GM23338 (cell line): ENCODE measurements at regions not wholly inside any gene's neighbourhood (a gene's known extent, or its start where the extent isn't known, plus 50 kb on each side); places are given as distances from the start of the nearest gene placed in this dataset.

Experiments used
- ATAC-seq: fragments of 200-7000 bp; cut with Tn5 transposase; 3 replicates; pipeline ENCODE4 v1.9.1; 2020
- DNase-seq: peaks from one replicate; pipeline ENCODE4 v3.0.0-alpha.2; 2015; ENCODE audit warnings: low spot score
- H2AFZ ChIP-seq: fragments of 200-600 bp; sonication (generic); 2 replicates; pipeline ENCODE4 v1.8.0; 2016; ENCODE audit warnings: antibody characterized with exemption, mild to moderate bottlenecking, moderate library complexity
- H3F3A ChIP-seq: fragments of 200-600 bp; sonication (generic); replicated peaks from 2 replicates; pipeline ENCODE4 v1.8.0; 2017; ENCODE audit warnings: antibody characterized with exemption, mixed run types, low read depth
- H3K27ac ChIP-seq: fragments of 200-600 bp; sonication (generic); 2 replicates; pipeline ENCODE4 v1.6.1; 2016; ENCODE audit warnings: low read depth
- H3K27me3 ChIP-seq: fragments of 200-600 bp; sonication (generic); 2 replicates; pipeline ENCODE4 v1.8.0; 2016; ENCODE audit warnings: mild to moderate bottlenecking, mixed run types, moderate library complexity; ENCODE audit not compliant: insufficient read depth
- H3K36me3 ChIP-seq: fragments of 200-600 bp; sonication (generic); 2 replicates; pipeline ENCODE4 v1.8.0; 2016; ENCODE audit warnings: mild to moderate bottlenecking; ENCODE audit not compliant: insufficient read depth
- H3K4me1 ChIP-seq: fragments of 200-600 bp; sonication (generic); 2 replicates; pipeline ENCODE4 v1.8.0; 2016; ENCODE audit warnings: mild to moderate bottlenecking, moderate library complexity; ENCODE audit not compliant: insufficient read depth
- H3K4me2 ChIP-seq: fragments of 200-600 bp; sonication (generic); 2 replicates; pipeline ENCODE4 v1.7.1; 2017; ENCODE audit warnings: mixed run types
- H3K4me3 ChIP-seq: fragments of 200-600 bp; sonication (generic); 2 replicates; pipeline ENCODE4 v1.6.1; 2016; ENCODE audit warnings: mixed run types
- H3K79me2 ChIP-seq: fragments of 200-600 bp; sonication (generic); replicated peaks from 2 replicates; pipeline ENCODE4 v1.8.0; 2017; ENCODE audit warnings: mild to moderate bottlenecking; ENCODE audit not compliant: insufficient read depth
- H3K9me2 ChIP-seq: fragments of 200-600 bp; sonication (generic); 2 replicates; pipeline ENCODE4 v1.8.0; 2017; ENCODE audit not compliant: insufficient read depth
- H4K20me1 ChIP-seq: fragments of 200-600 bp; sonication (generic); replicated peaks from 2 replicates; pipeline ENCODE4 v1.8.0; 2017; ENCODE audit warnings: mild to moderate bottlenecking; ENCODE audit not compliant: insufficient read depth
- H3K27ac Mint-ChIP-seq: 2 replicates; pipeline ENCODE4 v1.8.0; 2020; ENCODE audit warnings: inconsistent platforms, mild to moderate bottlenecking, moderate library complexity, mixed read lengths
- H3K27me3 Mint-ChIP-seq: 3 replicates; pipeline ENCODE4 v1.8.0; 2022; ENCODE audit warnings: low read depth, mild to moderate bottlenecking, moderate library complexity, mixed read lengths, inconsistent platforms; ENCODE audit not compliant: insufficient read depth, poor library complexity
- H3K36me3 Mint-ChIP-seq: 3 replicates; pipeline ENCODE4 v1.8.0; 2021; ENCODE audit warnings: low read depth, mild to moderate bottlenecking, inconsistent platforms, moderate library complexity, mixed read lengths
- H3K4me1 Mint-ChIP-seq: 3 replicates; pipeline ENCODE4 v1.8.0; 2020; ENCODE audit warnings: mild to moderate bottlenecking, inconsistent platforms, mixed read lengths
- H3K4me3 Mint-ChIP-seq: 3 replicates; pipeline ENCODE4 v1.8.0; 2021; ENCODE audit warnings: moderate library complexity, mild to moderate bottlenecking, inconsistent platforms, mixed read lengths
- H3K9me3 Mint-ChIP-seq: 3 replicates; pipeline ENCODE4 v1.8.0; 2020; ENCODE audit warnings: moderate library complexity, mild to moderate bottlenecking, inconsistent platforms, mixed read lengths
- CREB1 ChIP-seq: fragments of 250-450 bp; sonication (Bioruptor Pico); IDR thresholded peaks from 2 replicates; pipeline ENCODE4 v1.5.0; 2020; ENCODE audit warnings: low read depth, mild to moderate bottlenecking, moderate library complexity
- CTCF ChIP-seq, 2 experiments: fragments of 200-600 bp in 1 of 2; sonication (generic) in 1 of 2; conservative IDR thresholded peaks; 2 replicates each; pipeline versions ENCODE4 v1.5.1 to v1.6.1; 2016 to 2017; ENCODE audit warnings: antibody characterized with exemption in 2 of 2, low read depth in 2 of 2, mild to moderate bottlenecking in 2 of 2, moderate library complexity in 1 of 2
- ETS1 ChIP-seq: IDR thresholded peaks from 2 replicates; pipeline ENCODE4 v1.6.1; 2016; ENCODE audit warnings: antibody characterized with exemption
- EZH2 ChIP-seq: fragments of 200-600 bp; sonication (generic); IDR thresholded peaks from one replicate; pipeline ENCODE4 v1.8.0; 2017; ENCODE audit warnings: antibody characterized with exemption, mild to moderate bottlenecking, low read depth; ENCODE audit not compliant: unreplicated experiment
- EZH2phosphoT487 ChIP-seq: fragments of 200-600 bp; sonication (generic); IDR thresholded peaks from one replicate; pipeline ENCODE4 v1.8.1; 2018; ENCODE audit warnings: antibody characterized with exemption; ENCODE audit not compliant: unreplicated experiment
- JUNB ChIP-seq: IDR thresholded peaks from one replicate; pipeline ENCODE4 v1.6.1; 2016; ENCODE audit warnings: antibody characterized with exemption; ENCODE audit not compliant: unreplicated experiment
- STAT1 ChIP-seq: IDR thresholded peaks from one replicate; pipeline ENCODE4 v1.6.1; 2016; ENCODE audit warnings: antibody characterized with exemption; ENCODE audit not compliant: unreplicated experiment
- ZNF114 ChIP-seq: fragments of 250-450 bp; sonication (Bioruptor Pico); IDR thresholded peaks from 2 replicates; pipeline ENCODE4 v1.5.0; 2020; ENCODE audit warnings: mild to moderate bottlenecking, moderate library complexity
- ZNF462 ChIP-seq: fragments of 250-450 bp; sonication (Bioruptor Pico); IDR thresholded peaks from 2 replicates; pipeline ENCODE4 v1.5.0; 2020; ENCODE audit warnings: mild to moderate bottlenecking, moderate library complexity
- TF ChIP-seq, protein P1 (sequence below): IDR thresholded peaks from one replicate; pipeline ENCODE4 v1.6.1; 2018; ENCODE audit warnings: antibody characterized with exemption; ENCODE audit not compliant: unreplicated experiment

DNA sequence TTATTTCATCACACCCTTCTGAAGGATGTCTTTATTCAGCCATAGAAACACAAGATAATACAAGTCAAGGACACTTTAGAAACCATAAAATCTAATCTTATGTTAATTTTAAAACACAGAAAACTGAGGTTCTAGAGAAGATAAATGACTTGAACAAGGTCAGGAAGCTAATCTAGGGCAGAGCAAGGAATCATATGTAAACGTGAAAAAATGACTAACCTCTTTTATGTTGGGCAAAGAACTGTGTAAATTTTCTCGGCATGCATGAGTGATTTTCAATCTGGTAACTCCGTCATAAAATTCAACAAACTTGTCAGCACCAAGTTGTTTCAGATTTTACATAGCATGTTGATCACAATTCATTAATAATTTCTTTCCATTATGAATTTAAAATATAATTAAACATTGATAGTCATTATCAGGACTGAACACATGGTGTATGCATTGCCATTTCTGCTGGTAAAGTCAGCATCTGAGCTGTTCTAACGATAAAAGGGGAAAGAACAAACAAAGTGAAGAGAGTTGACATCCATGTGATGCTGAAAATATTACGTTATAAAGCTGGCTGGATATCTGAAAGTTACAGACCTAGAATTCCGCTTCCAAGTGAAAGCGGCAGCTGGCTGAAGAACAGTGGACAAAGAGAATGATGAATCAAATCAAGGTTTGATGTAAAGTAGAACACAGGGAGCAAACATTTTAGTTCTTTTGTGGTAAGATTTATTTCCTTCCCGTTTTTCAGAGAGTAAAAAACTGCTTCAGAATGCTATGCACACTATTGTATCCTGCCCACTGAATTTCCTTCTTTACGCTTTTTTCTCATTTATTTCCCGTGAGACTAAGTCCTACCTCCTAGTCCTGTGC lies 1037.4 kb upstream of the TMPRSS15 start:
- no peaks in the 10 kb centered on the region for H3K9me2 ChIP-seq
- no peak overlapping the region for H3K4me2 ChIP-seq
- Mint-ChIP-seq H3K36me3 (no peaks in the 10 kb centered on the region), H3K9me3 (no peaks in the 10 kb centered on the region), H3K4me1 (no peaks in the 10 kb centered on the region), H3K27me3 (no peaks in the 10 kb centered on the region), H3K27ac (no peak overlapping the region), H3K4me3 (no peak overlapping the region)
- DNase-seq (no peak), ATAC-seq (no peak)
- no peak for TF ChIP-seq STAT1
- TF ChIP-seq ETS1, result no peak
- TF ChIP-seq EZH2, result no peak
- TF ChIP-seq CTCF (conservative IDR thresholded peaks at IDR 0.05; ENCODE audit: low read depth in 2 of 2), result no peak
- no peak for TF ChIP-seq ZNF462 (CRISPR knock-in tag)
- no peak for TF ChIP-seq CREB1 (CRISPR knock-in tag)
- TF ChIP-seq, protein P1, sequence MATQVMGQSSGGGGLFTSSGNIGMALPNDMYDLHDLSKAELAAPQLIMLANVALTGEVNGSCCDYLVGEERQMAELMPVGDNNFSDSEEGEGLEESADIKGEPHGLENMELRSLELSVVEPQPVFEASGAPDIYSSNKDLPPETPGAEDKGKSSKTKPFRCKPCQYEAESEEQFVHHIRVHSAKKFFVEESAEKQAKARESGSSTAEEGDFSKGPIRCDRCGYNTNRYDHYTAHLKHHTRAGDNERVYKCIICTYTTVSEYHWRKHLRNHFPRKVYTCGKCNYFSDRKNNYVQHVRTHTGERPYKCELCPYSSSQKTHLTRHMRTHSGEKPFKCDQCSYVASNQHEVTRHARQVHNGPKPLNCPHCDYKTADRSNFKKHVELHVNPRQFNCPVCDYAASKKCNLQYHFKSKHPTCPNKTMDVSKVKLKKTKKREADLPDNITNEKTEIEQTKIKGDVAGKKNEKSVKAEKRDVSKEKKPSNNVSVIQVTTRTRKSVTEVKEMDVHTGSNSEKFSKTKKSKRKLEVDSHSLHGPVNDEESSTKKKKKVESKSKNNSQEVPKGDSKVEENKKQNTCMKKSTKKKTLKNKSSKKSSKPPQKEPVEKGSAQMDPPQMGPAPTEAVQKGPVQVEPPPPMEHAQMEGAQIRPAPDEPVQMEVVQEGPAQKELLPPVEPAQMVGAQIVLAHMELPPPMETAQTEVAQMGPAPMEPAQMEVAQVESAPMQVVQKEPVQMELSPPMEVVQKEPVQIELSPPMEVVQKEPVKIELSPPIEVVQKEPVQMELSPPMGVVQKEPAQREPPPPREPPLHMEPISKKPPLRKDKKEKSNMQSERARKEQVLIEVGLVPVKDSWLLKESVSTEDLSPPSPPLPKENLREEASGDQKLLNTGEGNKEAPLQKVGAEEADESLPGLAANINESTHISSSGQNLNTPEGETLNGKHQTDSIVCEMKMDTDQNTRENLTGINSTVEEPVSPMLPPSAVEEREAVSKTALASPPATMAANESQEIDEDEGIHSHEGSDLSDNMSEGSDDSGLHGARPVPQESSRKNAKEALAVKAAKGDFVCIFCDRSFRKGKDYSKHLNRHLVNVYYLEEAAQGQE, result no peak
- no peak for TF ChIP-seq JUNB
- TF ChIP-seq EZH2phosphoT487, result no peak
- TF ChIP-seq ZNF114 (CRISPR knock-in tag), result no peak
- H3K4me3 ChIP-seq, result no peak overlapping the region
- H3K36me3 ChIP-seq, result no peaks in the 10 kb centered on the region
- H3K27ac ChIP-seq, result no peak overlapping the region
- no peaks in the 10 kb centered on the region for H4K20me1 ChIP-seq
- no peaks in the 10 kb centered on the region for H3K27me3 ChIP-seq
- H3K79me2 ChIP-seq, result no peaks in the 10 kb centered on the region
- H2AFZ ChIP-seq, result no peak overlapping the region
- H3K4me1 ChIP-seq, result no peaks in the 10 kb centered on the region
- H3F3A ChIP-seq, result no peaks in the 10 kb centered on the region
